ENCODE measurements at regions not wholly inside any gene's neighbourhood (a gene's known extent, or its start where the extent isn't known, plus 50 kb on each side); places are given as distances from the start of the nearest gene placed in this dataset.
"Not testable (repeated sequence)": the region's sequence is repeated elsewhere in the genome, so short reads cannot be mapped to it uniquely, and the experiment has no call there.

GRCh38 chr12:111154147-111154834, 214.6 kb downstream of the PHETA1 start:
- no peak for DNase-seq (ENCODE audit: low spot score)

GRCh38 chr12:111152561-111152960, 216.3 kb downstream of the PHETA1 start:
- no peak for DNase-seq (ENCODE audit: low spot score)

GRCh38 chr12:111150921-111151840, 217.7 kb downstream of the PHETA1 start:
- DNase-seq (ENCODE audit: low spot score), result no peak

GRCh38 chr12:111150360-111150759, 218.5 kb downstream of the PHETA1 start:
- DNase-seq (ENCODE audit: low spot score), result no peak

GRCh38 chr12:111149299-111149698, 219.6 kb downstream of the PHETA1 start:
- no peak for DNase-seq (ENCODE audit: low spot score)

GRCh38 chr12:111148005-111148404, 220.9 kb downstream of the PHETA1 start:
- no peak for DNase-seq (ENCODE audit: low spot score)

GRCh38 chr12:111143271-111143670, 222.9 kb upstream of the MYL2 start:
- no peak for DNase-seq (ENCODE audit: low spot score)

- DNase-seq (ENCODE audit: low spot score), result no peak
These were observed 220.8 kb upstream of the MYL2 start for GRCh38 chr12:111141205-111141604.

- no peak for DNase-seq (ENCODE audit: low spot score)
These were observed 217.6 kb upstream of the MYL2 start for GRCh38 chr12:111138016-111138415.

GRCh38 chr12:111135293-111135832, 215.0 kb upstream of the MYL2 start:
- DNase-seq (ENCODE audit: low spot score), result no peak

GRCh38 chr12:111130336-111130735, 210.0 kb upstream of the MYL2 start:
- DNase-seq (ENCODE audit: low spot score), result no peak

- DNase-seq (ENCODE audit: low spot score), result no peak
These were observed 208.9 kb upstream of the MYL2 start for GRCh38 chr12:111129149-111129767.

- no peak for DNase-seq (ENCODE audit: low spot score)
These were observed 206.0 kb upstream of the MYL2 start for GRCh38 chr12:111126331-111126730.

GRCh38 chr12:111124183-111124582, 203.8 kb upstream of the MYL2 start:
- no peak for DNase-seq (ENCODE audit: low spot score)

- DNase-seq (ENCODE audit: low spot score), result no peak
These were observed 203.0 kb upstream of the MYL2 start for GRCh38 chr12:111123390-111123789.

- DNase-seq (ENCODE audit: low spot score), result no peak
These were observed 202.1 kb upstream of the MYL2 start for GRCh38 chr12:111122458-111122878.

- DNase-seq (ENCODE audit: low spot score), result no peak
These were observed 201.5 kb upstream of the MYL2 start for GRCh38 chr12:111121840-111122239.

- no peak for DNase-seq (ENCODE audit: low spot score)
These were observed 200.2 kb upstream of the MYL2 start for GRCh38 chr12:111120578-111120977.

- DNase-seq (ENCODE audit: low spot score), result no peak
These were observed 196.6 kb upstream of the MYL2 start for GRCh38 chr12:111117017-111117416.

- DNase-seq (ENCODE audit: low spot score), result not testable (repeated sequence)
These were observed 192.9 kb upstream of the MYL2 start for GRCh38 chr12:111113313-111113712.

- no peak for DNase-seq (ENCODE audit: low spot score)
These were observed 192.1 kb upstream of the MYL2 start for GRCh38 chr12:111112311-111113098.

GRCh38 chr12:111111681-111112080, 191.3 kb upstream of the MYL2 start:
- no peak for DNase-seq (ENCODE audit: low spot score)

All from CD4-positive, alpha-beta T cell treated with Interleukin-6 at 100 ng/mL for 8 hours (primary cell).